ENCODE measurements at regions not wholly inside any gene's neighbourhood (a gene's known extent, or its start where the extent isn't known, plus 50 kb on each side); places are given as distances from the start of the nearest gene placed in this dataset.
"Not testable (repeated sequence)": the region's sequence is repeated elsewhere in the genome, so short reads cannot be mapped to it uniquely, and the experiment has no call there.

DNA sequence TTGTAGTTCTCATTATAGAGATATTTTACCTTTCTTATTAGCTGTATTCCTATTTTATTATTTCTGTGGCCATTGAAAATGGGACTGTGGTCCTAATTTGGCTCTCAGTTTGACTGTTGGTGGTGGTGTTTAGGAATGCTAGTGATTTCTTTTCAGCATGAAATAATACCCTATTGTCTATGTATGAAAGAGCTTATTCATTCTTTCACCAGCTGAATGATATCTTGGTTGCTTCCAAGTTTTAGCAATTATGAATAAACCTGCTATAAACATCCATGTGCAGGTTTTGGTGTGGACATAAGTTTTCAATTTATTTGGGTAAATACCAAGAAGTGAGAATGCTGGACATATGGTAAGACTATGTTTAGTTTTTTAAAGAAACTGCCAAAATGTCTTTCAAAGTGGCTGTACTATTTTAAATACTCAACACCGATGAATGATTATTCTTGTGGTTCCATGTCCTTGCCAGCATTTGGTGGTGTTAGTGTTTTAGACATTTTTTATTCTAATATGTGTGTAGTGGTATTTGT, 501.6 kb upstream of the GYPC start (continued):
- TF ChIP-seq, protein P1, sequence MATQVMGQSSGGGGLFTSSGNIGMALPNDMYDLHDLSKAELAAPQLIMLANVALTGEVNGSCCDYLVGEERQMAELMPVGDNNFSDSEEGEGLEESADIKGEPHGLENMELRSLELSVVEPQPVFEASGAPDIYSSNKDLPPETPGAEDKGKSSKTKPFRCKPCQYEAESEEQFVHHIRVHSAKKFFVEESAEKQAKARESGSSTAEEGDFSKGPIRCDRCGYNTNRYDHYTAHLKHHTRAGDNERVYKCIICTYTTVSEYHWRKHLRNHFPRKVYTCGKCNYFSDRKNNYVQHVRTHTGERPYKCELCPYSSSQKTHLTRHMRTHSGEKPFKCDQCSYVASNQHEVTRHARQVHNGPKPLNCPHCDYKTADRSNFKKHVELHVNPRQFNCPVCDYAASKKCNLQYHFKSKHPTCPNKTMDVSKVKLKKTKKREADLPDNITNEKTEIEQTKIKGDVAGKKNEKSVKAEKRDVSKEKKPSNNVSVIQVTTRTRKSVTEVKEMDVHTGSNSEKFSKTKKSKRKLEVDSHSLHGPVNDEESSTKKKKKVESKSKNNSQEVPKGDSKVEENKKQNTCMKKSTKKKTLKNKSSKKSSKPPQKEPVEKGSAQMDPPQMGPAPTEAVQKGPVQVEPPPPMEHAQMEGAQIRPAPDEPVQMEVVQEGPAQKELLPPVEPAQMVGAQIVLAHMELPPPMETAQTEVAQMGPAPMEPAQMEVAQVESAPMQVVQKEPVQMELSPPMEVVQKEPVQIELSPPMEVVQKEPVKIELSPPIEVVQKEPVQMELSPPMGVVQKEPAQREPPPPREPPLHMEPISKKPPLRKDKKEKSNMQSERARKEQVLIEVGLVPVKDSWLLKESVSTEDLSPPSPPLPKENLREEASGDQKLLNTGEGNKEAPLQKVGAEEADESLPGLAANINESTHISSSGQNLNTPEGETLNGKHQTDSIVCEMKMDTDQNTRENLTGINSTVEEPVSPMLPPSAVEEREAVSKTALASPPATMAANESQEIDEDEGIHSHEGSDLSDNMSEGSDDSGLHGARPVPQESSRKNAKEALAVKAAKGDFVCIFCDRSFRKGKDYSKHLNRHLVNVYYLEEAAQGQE (IDR thresholded peaks at IDR 0.05; ENCODE audit: unreplicated experiment) = no peak
- TF ChIP-seq STAT1 (IDR thresholded peaks at IDR 0.05; ENCODE audit: unreplicated experiment) = no peak
- TF ChIP-seq, protein P2, sequence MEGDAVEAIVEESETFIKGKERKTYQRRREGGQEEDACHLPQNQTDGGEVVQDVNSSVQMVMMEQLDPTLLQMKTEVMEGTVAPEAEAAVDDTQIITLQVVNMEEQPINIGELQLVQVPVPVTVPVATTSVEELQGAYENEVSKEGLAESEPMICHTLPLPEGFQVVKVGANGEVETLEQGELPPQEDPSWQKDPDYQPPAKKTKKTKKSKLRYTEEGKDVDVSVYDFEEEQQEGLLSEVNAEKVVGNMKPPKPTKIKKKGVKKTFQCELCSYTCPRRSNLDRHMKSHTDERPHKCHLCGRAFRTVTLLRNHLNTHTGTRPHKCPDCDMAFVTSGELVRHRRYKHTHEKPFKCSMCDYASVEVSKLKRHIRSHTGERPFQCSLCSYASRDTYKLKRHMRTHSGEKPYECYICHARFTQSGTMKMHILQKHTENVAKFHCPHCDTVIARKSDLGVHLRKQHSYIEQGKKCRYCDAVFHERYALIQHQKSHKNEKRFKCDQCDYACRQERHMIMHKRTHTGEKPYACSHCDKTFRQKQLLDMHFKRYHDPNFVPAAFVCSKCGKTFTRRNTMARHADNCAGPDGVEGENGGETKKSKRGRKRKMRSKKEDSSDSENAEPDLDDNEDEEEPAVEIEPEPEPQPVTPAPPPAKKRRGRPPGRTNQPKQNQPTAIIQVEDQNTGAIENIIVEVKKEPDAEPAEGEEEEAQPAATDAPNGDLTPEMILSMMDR (conservative IDR thresholded peaks at IDR 0.05; ENCODE audit: low read depth in 2 of 2) = no peak

DNA sequence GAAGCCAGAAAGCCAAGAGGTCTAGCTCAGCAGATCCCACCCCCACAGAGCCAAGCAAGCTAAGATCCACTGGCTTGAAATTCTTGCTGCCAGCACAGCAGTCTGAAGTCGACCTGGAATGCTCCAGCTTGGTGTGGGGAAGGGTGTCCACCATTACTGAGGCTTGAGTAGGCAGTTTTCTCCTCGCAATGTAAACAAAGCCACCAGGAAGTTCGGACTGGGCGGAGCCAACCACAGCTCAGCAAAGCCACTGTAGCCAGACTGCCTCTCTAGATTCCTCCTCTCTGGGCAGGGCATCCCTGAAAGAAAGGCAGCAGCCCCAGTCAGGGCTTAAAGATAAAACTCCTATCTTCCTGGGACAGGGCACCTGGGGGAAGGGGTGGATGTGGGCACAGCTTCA, 495.0 kb upstream of the GYPC start:
- H3K79me2 ChIP-seq (replicated peaks; ENCODE audit: insufficient read depth); H3K36me3 Mint-ChIP-seq (ENCODE audit: low read depth); H2AFZ ChIP-seq; H3K27me3 ChIP-seq (ENCODE audit: insufficient read depth); H3K9me2 ChIP-seq (ENCODE audit: insufficient read depth); H3K27ac ChIP-seq (ENCODE audit: low read depth); DNase-seq (ENCODE audit: low spot score); H3K27ac Mint-ChIP-seq; H3K27me3 Mint-ChIP-seq (ENCODE audit: insufficient read depth, low read depth, poor library complexity); H3K9me3 Mint-ChIP-seq; H3K4me1 Mint-ChIP-seq; H3K4me3 Mint-ChIP-seq; H3K4me3 ChIP-seq; ATAC-seq; H3K4me1 ChIP-seq (ENCODE audit: insufficient read depth); H3K36me3 ChIP-seq (ENCODE audit: insufficient read depth); H3F3A ChIP-seq (replicated peaks; ENCODE audit: low read depth); H4K20me1 ChIP-seq (replicated peaks; ENCODE audit: insufficient read depth); H3K4me2 ChIP-seq: not testable (repeated sequence)

DNA sequence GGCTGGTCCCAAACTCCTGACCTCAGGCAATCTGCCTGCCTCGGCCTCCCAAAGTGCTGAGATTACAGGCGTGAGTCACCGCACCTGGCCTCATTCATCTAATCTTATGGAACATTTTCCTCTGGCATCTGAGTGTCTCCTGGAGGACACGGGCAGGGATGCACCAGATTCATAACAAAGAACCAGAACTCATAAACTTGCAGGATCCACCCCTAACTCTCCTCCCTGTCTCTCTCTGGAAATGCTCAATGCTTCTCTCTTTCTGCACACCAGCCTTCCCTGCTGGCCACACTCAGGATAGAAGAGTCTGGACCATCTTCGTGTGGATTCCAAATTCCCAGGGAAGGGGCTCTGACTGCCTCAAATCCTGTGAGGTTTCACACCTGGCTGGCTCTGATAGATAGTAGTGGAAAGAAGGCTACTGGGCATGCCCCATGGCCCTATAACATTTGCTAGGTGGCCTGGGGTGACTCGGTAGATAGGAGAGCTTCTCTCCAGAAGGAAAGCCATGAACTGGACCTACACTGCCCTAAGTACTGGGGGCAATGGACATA, 483.2 kb upstream of the GYPC start:
- no peak for DNase-seq (ENCODE audit: low spot score)
- TF ChIP-seq JUNB (IDR thresholded peaks at IDR 0.05; ENCODE audit: unreplicated experiment) (no peak), EZH2 (IDR thresholded peaks at IDR 0.05; ENCODE audit: low read depth, unreplicated experiment) (no peak), CREB1 (CRISPR knock-in tag; IDR thresholded peaks at IDR 0.05; ENCODE audit: low read depth) (no peak), NANOG (IDR thresholded peaks at IDR 0.05; ENCODE audit: borderline replicate concordance) (no peak)
- TF ChIP-seq, protein P3, sequence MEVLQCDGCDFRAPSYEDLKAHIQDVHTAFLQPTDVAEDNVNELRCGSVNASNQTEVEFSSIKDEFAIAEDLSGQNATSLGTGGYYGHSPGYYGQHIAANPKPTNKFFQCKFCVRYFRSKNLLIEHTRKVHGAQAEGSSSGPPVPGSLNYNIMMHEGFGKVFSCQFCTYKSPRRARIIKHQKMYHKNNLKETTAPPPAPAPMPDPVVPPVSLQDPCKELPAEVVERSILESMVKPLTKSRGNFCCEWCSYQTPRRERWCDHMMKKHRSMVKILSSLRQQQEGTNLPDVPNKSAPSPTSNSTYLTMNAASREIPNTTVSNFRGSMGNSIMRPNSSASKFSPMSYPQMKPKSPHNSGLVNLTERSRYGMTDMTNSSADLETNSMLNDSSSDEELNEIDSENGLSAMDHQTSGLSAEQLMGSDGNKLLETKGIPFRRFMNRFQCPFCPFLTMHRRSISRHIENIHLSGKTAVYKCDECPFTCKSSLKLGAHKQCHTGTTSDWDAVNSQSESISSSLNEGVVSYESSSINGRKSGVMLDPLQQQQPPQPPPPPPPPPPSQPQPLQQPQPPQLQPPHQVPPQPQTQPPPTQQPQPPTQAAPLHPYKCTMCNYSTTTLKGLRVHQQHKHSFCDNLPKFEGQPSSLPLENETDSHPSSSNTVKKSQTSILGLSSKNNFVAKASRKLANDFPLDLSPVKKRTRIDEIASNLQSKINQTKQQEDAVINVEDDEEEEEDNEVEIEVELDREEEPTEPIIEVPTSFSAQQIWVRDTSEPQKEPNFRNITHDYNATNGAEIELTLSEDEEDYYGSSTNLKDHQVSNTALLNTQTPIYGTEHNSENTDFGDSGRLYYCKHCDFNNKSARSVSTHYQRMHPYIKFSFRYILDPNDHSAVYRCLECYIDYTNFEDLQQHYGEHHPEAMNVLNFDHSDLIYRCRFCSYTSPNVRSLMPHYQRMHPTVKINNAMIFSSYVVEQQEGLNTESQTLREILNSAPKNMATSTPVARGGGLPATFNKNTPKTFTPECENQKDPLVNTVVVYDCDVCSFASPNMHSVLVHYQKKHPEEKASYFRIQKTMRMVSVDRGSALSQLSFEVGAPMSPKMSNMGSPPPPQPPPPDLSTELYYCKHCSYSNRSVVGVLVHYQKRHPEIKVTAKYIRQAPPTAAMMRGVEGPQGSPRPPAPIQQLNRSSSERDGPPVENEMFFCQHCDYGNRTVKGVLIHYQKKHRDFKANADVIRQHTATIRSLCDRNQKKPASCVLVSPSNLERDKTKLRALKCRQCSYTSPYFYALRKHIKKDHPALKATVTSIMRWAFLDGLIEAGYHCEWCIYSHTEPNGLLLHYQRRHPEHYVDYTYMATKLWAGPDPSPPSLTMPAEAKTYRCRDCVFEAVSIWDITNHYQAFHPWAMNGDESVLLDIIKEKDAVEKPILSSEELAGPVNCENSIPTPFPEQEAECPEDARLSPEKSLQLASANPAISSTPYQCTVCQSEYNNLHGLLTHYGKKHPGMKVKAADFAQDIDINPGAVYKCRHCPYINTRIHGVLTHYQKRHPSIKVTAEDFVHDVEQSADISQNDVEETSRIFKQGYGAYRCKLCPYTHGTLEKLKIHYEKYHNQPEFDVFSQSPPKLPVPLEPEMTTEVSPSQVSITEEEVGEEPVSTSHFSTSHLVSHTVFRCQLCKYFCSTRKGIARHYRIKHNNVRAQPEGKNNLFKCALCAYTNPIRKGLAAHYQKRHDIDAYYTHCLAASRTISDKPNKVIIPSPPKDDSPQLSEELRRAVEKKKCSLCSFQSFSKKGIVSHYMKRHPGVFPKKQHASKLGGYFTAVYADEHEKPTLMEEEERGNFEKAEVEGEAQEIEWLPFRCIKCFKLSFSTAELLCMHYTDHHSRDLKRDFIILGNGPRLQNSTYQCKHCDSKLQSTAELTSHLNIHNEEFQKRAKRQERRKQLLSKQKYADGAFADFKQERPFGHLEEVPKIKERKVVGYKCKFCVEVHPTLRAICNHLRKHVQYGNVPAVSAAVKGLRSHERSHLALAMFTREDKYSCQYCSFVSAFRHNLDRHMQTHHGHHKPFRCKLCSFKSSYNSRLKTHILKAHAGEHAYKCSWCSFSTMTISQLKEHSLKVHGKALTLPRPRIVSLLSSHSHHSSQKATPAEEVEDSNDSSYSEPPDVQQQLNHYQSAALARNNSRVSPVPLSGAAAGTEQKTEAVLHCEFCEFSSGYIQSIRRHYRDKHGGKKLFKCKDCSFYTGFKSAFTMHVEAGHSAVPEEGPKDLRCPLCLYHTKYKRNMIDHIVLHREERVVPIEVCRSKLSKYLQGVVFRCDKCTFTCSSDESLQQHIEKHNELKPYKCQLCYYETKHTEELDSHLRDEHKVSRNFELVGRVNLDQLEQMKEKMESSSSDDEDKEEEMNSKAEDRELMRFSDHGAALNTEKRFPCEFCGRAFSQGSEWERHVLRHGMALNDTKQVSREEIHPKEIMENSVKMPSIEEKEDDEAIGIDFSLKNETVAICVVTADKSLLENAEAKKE (CRISPR knock-in tag; IDR thresholded peaks at IDR 0.05) = no peak

More for the DNA sequence above, 483.2 kb upstream of the GYPC start:
- H3K9me2 ChIP-seq (ENCODE audit: insufficient read depth) = no peaks in the 10 kb centered on the region
- Mint-ChIP-seq H3K9me3 (no peaks in the 10 kb centered on the region), H3K36me3 (ENCODE audit: low read depth) (no peaks in the 10 kb centered on the region), H3K4me1 (no peaks in the 10 kb centered on the region; the same call in 2 of the 3 replicates), H3K27me3 (ENCODE audit: insufficient read depth, low read depth, poor library complexity) (no peaks in the 10 kb centered on the region), H3K4me3 (no peak overlapping the region), H3K27ac (no peak overlapping the region)
- H2AFZ ChIP-seq = no peak overlapping the region
- H3K4me3 ChIP-seq = no peak overlapping the region
- no peaks in the 10 kb centered on the region for H4K20me1 ChIP-seq (replicated peaks; ENCODE audit: insufficient read depth)
- no peaks in the 10 kb centered on the region for H3F3A ChIP-seq (replicated peaks; ENCODE audit: low read depth)
- no peaks in the 10 kb centered on the region for H3K27me3 ChIP-seq (ENCODE audit: insufficient read depth)
- no peaks in the 10 kb centered on the region for H3K36me3 ChIP-seq (ENCODE audit: insufficient read depth)
- H3K4me1 ChIP-seq (ENCODE audit: insufficient read depth) = no peaks in the 10 kb centered on the region
- H3K4me2 ChIP-seq = no peak overlapping the region
- no peak for ATAC-seq
- H3K27ac ChIP-seq (ENCODE audit: low read depth) = no peak overlapping the region
- H3K79me2 ChIP-seq (replicated peaks; ENCODE audit: insufficient read depth) = no peaks in the 10 kb centered on the region
